ENCODE measurements at regions not wholly inside any gene's neighbourhood (a gene's known extent, or its start where the extent isn't known, plus 50 kb on each side); places are given as distances from the start of the nearest gene placed in this dataset.

GRCh38 chr13:111420113-111420876, 99.9 kb downstream of the TEX29 start:
- TF ChIP-seq CTCF (IDR thresholded peaks at IDR 0.05; ENCODE audit: insufficient read depth, low read depth, low read length) (no peak), EZH2 (IDR thresholded peaks at IDR 0.05; ENCODE audit: insufficient read depth, low read length) (no peak)
